NCI-H524 (cell line): ENCODE measurements at regions not wholly inside any gene's neighbourhood (a gene's known extent, or its start where the extent isn't known, plus 50 kb on each side); places are given as distances from the start of the nearest gene placed in this dataset.
"Not testable (repeated sequence)": the region's sequence is repeated elsewhere in the genome, so short reads cannot be mapped to it uniquely, and the experiment has no call there.

Experiments used
- DNase-seq, 2 experiments: peaks; one replicate each; lab custom pipeline; 2025; lab: John Stamatoyannopoulos, UW

GRCh38 chr15:99485153-99485961, 80.4 kb upstream of the MEF2A start:
- DNase-seq: no peak

DNA sequence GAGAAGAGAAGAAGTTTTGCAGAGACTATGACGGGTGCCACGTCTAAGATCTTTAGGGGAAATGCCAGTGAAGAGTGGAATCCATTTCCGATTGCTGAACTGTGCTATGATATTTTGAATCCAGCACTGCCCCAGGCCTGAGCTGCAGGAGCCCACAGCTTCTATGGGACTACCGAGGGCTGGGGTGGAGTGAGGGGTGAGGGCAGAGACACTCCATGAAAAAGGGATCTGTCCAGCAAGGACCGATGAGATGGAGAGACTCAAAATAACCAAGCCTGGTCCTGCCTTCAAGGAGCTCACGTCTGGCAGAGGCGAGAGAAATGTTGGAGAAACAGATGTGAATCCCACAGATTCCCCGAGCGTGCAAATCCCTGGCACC, 79.8 kb upstream of the MEF2A start:
- DNase-seq: no peak

GRCh38 chr15:99486371-99487336, 79.1 kb upstream of the MEF2A start:
- peak; percentile 87 to 95 for DNase-seq

DNA sequence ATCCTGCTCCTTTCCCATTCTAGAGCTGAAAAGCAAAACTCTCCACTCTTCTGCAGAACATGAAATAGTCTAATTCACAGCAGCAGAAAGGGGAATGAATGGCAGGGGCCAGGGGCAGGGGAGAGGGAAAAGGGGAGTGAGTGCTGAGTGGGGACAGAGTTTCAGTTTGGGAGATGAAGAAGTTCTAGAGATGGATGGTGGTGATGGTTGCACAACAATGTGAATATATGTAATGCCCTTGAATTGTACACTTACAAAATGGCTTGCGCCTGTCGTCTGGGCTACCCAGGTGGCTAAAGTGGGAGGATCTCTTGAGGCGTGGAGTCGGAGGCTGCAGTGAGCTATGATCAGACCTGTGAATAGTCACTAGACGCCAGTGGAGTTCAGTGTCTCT, 78.5 kb upstream of the MEF2A start:
- DNase-seq: no peak

GRCh38 chr15:99492275-99492674, 73.5 kb upstream of the MEF2A start:
- no peak for DNase-seq

GRCh38 chr15:99492716-99493115, 73.1 kb upstream of the MEF2A start:
- no peak for DNase-seq

- no peak for DNase-seq
These were observed 72.3 kb upstream of the MEF2A start for GRCh38 chr15:99493461-99493860.

GRCh38 chr15:99494536-99495233, 71.1 kb upstream of the MEF2A start:
- DNase-seq: not testable (repeated sequence)

- no peak for DNase-seq
These were observed 70.1 kb upstream of the MEF2A start for GRCh38 chr15:99495430-99496301.

DNA sequence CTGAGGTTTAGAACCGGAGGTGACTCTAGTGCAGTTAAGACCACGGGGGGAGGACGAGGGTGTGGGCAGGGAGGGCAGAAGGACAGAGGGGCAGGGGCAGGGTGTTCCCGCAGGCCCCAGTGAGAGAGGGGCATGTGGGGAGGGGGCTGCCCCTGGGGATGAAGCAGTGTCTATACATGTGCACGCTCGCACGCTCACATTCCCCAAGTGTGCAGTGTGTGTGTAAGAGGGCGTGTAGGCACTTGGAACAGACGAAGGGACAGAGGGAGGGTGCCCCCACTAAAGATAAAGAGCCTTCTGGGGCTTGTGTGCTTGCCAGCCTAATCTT, 69.5 kb upstream of the MEF2A start:
- DNase-seq: no peak

- no peak for DNase-seq
These were observed 63.6 kb upstream of the MEF2A start for GRCh38 chr15:99502182-99502581.

DNA sequence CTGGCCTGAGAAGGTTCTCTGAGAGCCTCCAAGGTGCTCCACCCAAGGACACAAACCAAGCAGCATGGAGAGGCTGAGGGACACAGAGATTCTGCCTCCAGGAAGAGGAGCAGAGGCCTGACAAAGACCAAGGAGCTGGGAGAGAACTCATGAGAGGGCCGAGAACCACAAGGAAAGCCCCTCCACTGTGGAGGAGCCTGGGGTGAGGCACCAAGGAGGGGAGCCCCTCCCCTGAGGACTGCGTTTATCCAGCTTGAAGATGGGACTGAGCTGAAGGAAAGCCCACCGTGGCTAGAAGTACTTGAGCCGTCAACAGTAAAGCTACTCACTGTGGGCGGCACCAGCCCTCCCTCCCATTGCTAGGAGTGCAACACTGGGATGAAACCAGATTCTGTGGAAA, 63.1 kb upstream of the MEF2A start:
- no peak for DNase-seq

- no peak for DNase-seq
These were observed 62.4 kb upstream of the MEF2A start for GRCh38 chr15:99503411-99503810.

GRCh38 chr15:99504071-99504822, 61.5 kb upstream of the MEF2A start:
- no peak for DNase-seq

DNA sequence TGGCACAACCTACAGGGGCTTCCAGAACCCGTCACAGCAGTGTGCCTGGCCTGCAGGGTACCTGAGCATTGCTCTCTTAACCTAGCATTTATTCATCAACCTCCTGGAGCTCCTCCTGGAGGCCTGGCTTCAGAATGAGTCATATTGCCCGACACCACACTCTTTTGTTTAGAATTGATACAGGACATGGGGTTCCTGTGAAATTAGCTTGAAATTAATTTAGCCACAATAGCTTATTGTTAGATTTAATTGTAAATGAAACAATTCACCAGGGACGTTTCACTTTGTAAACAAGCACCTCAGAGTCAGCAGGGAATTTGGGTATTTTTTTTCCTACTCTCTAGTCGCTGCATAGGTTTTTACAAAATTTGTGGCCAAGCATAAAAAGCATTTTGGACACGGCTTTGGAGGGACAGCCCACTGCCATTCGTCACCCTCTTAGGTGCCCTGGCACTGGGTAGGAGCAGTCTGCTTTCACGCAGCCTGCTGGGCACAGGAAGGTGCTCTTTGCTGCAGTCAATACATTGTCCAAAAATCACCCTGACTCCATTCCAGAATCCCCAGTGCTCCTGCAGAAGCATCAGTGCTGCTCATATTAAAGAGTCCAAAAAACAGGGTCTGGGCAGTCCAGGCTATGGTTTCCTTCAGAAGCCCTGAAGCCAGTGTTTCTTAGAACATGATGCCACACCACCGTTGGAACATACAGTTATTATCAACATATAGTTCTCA, 60.8 kb upstream of the MEF2A start:
- no peak for DNase-seq

DNA sequence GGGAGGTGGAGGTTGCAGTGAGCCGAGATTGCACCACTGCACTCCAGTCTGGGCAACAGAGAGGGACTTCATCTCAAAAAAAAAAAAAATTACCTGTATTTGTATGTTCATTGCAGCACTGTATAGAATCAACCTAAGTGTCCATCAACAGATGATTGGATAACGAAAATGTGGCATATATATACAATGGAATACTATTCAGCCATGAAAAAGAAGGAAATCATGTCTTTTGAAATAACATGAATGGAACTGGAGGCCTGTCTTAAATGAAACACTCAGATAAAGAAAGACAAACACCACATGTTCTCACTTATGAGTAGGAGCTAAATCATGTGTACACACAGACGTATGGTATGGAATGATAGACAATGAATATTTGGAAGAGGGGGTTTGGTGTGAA, 59.4 kb upstream of the MEF2A start:
- DNase-seq: no peak

DNA sequence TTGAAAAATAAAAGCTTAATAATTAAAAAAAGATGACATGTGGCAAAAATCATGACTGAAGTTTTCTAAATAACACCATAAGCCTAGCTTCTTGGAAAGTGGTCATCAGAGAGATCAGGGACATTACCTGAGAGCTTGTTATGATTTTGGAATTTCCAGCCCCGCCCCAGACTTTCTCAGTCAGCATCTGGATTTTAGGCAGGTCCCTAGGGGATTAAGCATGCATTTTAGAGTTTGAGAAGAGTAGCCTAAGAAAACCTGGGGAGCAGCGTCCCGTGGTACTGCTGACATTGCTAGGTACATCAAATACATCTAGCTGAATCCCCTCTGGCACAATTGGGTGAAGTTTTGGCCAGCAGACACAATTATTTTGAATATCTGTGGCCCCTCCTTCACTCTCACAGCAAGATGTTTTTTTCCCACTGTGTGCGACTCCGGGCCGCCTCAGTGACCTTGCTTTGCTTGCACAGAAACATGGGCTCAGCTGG, 58.7 kb upstream of the MEF2A start:
- DNase-seq: peak in 1 of 2 experiments; percentile 11

- peak; percentile 78 to 81 for DNase-seq
These were observed 58.1 kb upstream of the MEF2A start for GRCh38 chr15:99507504-99508310.

DNA sequence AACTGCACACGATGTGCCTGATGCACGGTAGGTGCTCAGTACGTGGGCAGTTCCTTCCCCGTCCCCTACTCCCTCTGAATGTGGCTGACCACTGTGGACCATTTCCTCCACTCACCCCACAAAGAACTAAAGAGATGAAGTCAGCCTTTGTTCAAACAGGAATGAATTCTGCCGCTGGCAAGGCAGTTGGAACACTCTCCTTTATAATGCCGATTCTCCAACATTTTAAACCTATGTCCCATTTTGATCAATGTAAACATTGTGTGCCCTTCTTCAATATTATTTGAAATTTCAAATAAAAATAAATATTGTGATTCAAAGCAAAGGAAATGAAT, 57.5 kb upstream of the MEF2A start:
- no peak for DNase-seq
